OCI-LY1 (cell line): ENCODE measurements at regions not wholly inside any gene's neighbourhood (a gene's known extent, or its start where the extent isn't known, plus 50 kb on each side); places are given as distances from the start of the nearest gene placed in this dataset.

Experiments used
- H2AFZ ChIP-seq: fragments of 200-600 bp; sonication (generic), shearing (Covaris generic); 2 replicates; pipeline ENCODE4 v1.6.0; 2014; ENCODE audit warnings: antibody characterized with exemption, mild to moderate bottlenecking, low read length
- H3F3A ChIP-seq: fragments of 200-600 bp; sonication (generic), shearing (Covaris generic); 2 replicates; pipeline ENCODE4 v1.6.0; 2014; ENCODE audit warnings: mild to moderate bottlenecking, antibody characterized with exemption, low read length, moderate library complexity; ENCODE audit not compliant: insufficient read depth
- H3K27ac ChIP-seq: fragments of 200-600 bp; sonication (generic); 2 replicates; pipeline ENCODE4 v1.5.1; 2014; ENCODE audit warnings: low read length, mixed run types, mild to moderate bottlenecking, low read depth; ENCODE audit not compliant: poor library complexity, severe bottlenecking
- H3K27me3 ChIP-seq: fragments of 200-600 bp; sonication (generic); 2 replicates; pipeline ENCODE4 v1.6.0; 2014; ENCODE audit warnings: antibody characterized with exemption, mild to moderate bottlenecking, low read length, moderate library complexity; ENCODE audit not compliant: insufficient read depth
- H3K36me3 ChIP-seq: fragments of 200-600 bp; sonication (generic); 2 replicates; pipeline ENCODE4 v1.6.1; 2014; ENCODE audit warnings: mild to moderate bottlenecking, antibody characterized with exemption, low read length, moderate library complexity, mixed read lengths; ENCODE audit not compliant: insufficient read depth
- H3K4me1 ChIP-seq: fragments of 200-600 bp; sonication (generic); 2 replicates; pipeline ENCODE4 v1.5.1; 2014; ENCODE audit warnings: mild to moderate bottlenecking, low read length, moderate library complexity; ENCODE audit not compliant: insufficient read depth, severe bottlenecking
- H3K4me2 ChIP-seq: fragments of 200-600 bp; sonication (generic), shearing (Covaris generic); 2 replicates; pipeline ENCODE4 v1.6.1; 2014; ENCODE audit warnings: low read length
- H3K4me3 ChIP-seq: fragments of 200-600 bp; sonication (generic); 2 replicates; pipeline ENCODE4 v1.5.1; 2014; ENCODE audit warnings: low read length, low read depth, mild to moderate bottlenecking, mixed read lengths; ENCODE audit not compliant: poor library complexity, severe bottlenecking
- H3K79me2 ChIP-seq: fragments of 200-600 bp; shearing (Covaris generic); 2 replicates; pipeline ENCODE4 v1.6.1; 2016; ENCODE audit warnings: mixed run types, low read length, mixed read lengths; ENCODE audit not compliant: insufficient read depth
- H3K9ac ChIP-seq: fragments of 200-600 bp; sonication (generic), shearing (Covaris generic); 2 replicates; pipeline ENCODE4 v1.6.1; 2014; ENCODE audit warnings: mild to moderate bottlenecking, low read length, mixed read lengths
- H3K9me2 ChIP-seq: fragments of 200-600 bp; sonication (generic), shearing (Covaris generic); 2 replicates; pipeline ENCODE4 v1.6.1; 2014; ENCODE audit warnings: low read depth, mild to moderate bottlenecking, low read length, mixed read lengths
- H3K9me3 ChIP-seq: fragments of 200-600 bp; shearing (Covaris generic); 2 replicates; pipeline ENCODE4 v1.6.1; 2014; ENCODE audit warnings: low read length, mixed read lengths
- H4K20me1 ChIP-seq: fragments of 200-600 bp; sonication (generic), shearing (Covaris generic); 2 replicates; pipeline ENCODE4 v1.6.0; 2016; ENCODE audit warnings: mild to moderate bottlenecking, low read length; ENCODE audit not compliant: insufficient read depth
- CTCF ChIP-seq: fragments of 200-600 bp; sonication (generic), shearing (Covaris generic); IDR thresholded peaks from 2 replicates; pipeline ENCODE4 v1.5.1; 2017; ENCODE audit warnings: mild to moderate bottlenecking, antibody characterized with exemption, low read length, moderate library complexity, mixed read lengths
- EZH2 ChIP-seq: fragments of 200-600 bp; sonication (generic), shearing (Covaris generic); IDR thresholded peaks from 2 replicates; pipeline ENCODE4 v1.8.0; 2017; ENCODE audit warnings: borderline replicate concordance, mixed run types, mild to moderate bottlenecking, antibody characterized with exemption, low read length, moderate library complexity, mixed read lengths

- H3K36me3 ChIP-seq: no peaks in the 10 kb centered on the region
- H3K9me2 ChIP-seq: no peaks in the 10 kb centered on the region
- H3K79me2 ChIP-seq: no peaks in the 10 kb centered on the region
- no peak for TF ChIP-seq CTCF
- no peak for TF ChIP-seq EZH2
- no peaks in the 10 kb centered on the region for H3K4me1 ChIP-seq
- no peak overlapping the region for H2AFZ ChIP-seq
- H3K4me3 ChIP-seq: no peak overlapping the region
- H3K27me3 ChIP-seq: no peaks in the 10 kb centered on the region
- no peaks in the 10 kb centered on the region for H3F3A ChIP-seq
- H4K20me1 ChIP-seq: no peaks in the 10 kb centered on the region
- no peak overlapping the region for H3K9ac ChIP-seq
- no peaks in the 10 kb centered on the region for H3K9me3 ChIP-seq
- no peak overlapping the region for H3K4me2 ChIP-seq
- no peak overlapping the region for H3K27ac ChIP-seq
Measured at GRCh38 chr11:127490896-127491295, 490.3 kb upstream of the KIRREL3 start.

GRCh38 chr11:127485541-127485940 is 485.0 kb upstream of the KIRREL3 start:
- Histone ChIP-seq H3F3A (no peaks in the 10 kb centered on the region), H3K4me3 (no peak overlapping the region)

GRCh38 chr11:127481391-127481790 is 480.8 kb upstream of the KIRREL3 start:
- Histone ChIP-seq H3K36me3 (no peaks in the 10 kb centered on the region), H2AFZ (no peak overlapping the region), H3F3A (no peaks in the 10 kb centered on the region), H4K20me1 (no peaks in the 10 kb centered on the region), H3K4me1 (no peaks in the 10 kb centered on the region), H3K4me2 (no peak overlapping the region), H3K4me3 (no peak overlapping the region), H3K79me2 (no peaks in the 10 kb centered on the region), H3K9me2 (no peaks in the 10 kb centered on the region), H3K27me3 (no peaks in the 10 kb centered on the region), H3K9ac (no peak overlapping the region), H3K9me3 (no peaks in the 10 kb centered on the region), H3K27ac (no peak overlapping the region)
- TF ChIP-seq CTCF: no peak
- no peak for TF ChIP-seq EZH2

More at GRCh38 chr11:127485541-127485940, 485.0 kb upstream of the KIRREL3 start:
- Histone ChIP-seq H3K4me1 (no peaks in the 10 kb centered on the region), H3K27me3 (no peaks in the 10 kb centered on the region), H2AFZ (no peak overlapping the region), H3K4me2 (no peak overlapping the region), H3K9ac (no peak overlapping the region), H4K20me1 (no peaks in the 10 kb centered on the region), H3K36me3 (no peaks in the 10 kb centered on the region), H3K79me2 (no peaks in the 10 kb centered on the region), H3K9me2 (no peaks in the 10 kb centered on the region), H3K9me3 (no peaks in the 10 kb centered on the region), H3K27ac (no peak overlapping the region)
- no peak for TF ChIP-seq EZH2

DNA sequence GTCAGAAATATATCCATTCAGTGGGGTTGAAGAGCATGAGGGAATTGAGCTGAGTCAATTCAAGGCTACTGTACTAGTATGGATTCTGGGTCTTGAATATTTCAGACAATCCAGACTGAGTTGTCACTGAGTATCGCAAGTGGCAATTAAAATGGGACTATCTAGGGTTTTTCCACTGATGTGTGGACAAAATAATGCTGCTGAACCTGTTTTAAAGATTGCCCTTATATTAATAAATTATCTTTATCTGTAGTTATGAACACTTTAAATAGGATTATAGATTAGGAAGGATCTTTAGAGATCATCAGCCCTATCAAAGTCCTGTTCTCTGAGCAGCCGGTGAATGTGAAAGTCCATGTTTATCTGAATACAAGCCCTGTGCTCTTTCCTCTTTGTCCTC is 478.3 kb upstream of the KIRREL3 start:
- Histone ChIP-seq H3F3A (no peaks in the 10 kb centered on the region), H3K4me3 (no peak overlapping the region), H2AFZ (no peak overlapping the region), H3K4me2 (no peak overlapping the region), H3K27me3 (no peaks in the 10 kb centered on the region), H3K9ac (no peak overlapping the region), H3K36me3 (no peaks in the 10 kb centered on the region), H3K9me3 (no peaks in the 10 kb centered on the region), H3K79me2 (no peaks in the 10 kb centered on the region), H3K9me2 (no peaks in the 10 kb centered on the region), H4K20me1 (no peaks in the 10 kb centered on the region), H3K4me1 (no peaks in the 10 kb centered on the region), H3K27ac (no peak overlapping the region)
- TF ChIP-seq CTCF (no peak), EZH2 (no peak)
